Transverse colon (tissue), 4 donors: ENCODE measurements at regions not wholly inside any gene's neighbourhood (a gene's known extent, or its start where the extent isn't known, plus 50 kb on each side); places are given as distances from the start of the nearest gene placed in this dataset.

Experiments used
- CTCF ChIP-seq, 5 experiments: fragments of 200-600 bp in 3 of 5; fragments of 450-650 bp in 2 of 5; sonication (generic) in 3 of 5; IDR thresholded peaks; 1 replicate in 2 of 5; 2 replicates in 3 of 5; pipeline ENCODE4 v1.5.1; 2016 to 2017; ENCODE audit warnings: antibody characterized with exemption in 5 of 5, inconsistent platforms in 3 of 5, mild to moderate bottlenecking in 2 of 5, moderate library complexity in 1 of 5
- POLR2A ChIP-seq: fragments of 450-650 bp; IDR thresholded peaks from one replicate; pipeline ENCODE4 v1.6.1; 2016; ENCODE audit warnings: antibody characterized with exemption, mild to moderate bottlenecking, moderate library complexity
- POLR2AphosphoS5 ChIP-seq, 3 donors: sonication (generic); formaldehyde crosslinking; IDR thresholded peaks; one replicate each; pipeline ENCODE4 v1.6.1; 2016; ENCODE audit warnings: antibody characterized with exemption in 3 of 3

DNA sequence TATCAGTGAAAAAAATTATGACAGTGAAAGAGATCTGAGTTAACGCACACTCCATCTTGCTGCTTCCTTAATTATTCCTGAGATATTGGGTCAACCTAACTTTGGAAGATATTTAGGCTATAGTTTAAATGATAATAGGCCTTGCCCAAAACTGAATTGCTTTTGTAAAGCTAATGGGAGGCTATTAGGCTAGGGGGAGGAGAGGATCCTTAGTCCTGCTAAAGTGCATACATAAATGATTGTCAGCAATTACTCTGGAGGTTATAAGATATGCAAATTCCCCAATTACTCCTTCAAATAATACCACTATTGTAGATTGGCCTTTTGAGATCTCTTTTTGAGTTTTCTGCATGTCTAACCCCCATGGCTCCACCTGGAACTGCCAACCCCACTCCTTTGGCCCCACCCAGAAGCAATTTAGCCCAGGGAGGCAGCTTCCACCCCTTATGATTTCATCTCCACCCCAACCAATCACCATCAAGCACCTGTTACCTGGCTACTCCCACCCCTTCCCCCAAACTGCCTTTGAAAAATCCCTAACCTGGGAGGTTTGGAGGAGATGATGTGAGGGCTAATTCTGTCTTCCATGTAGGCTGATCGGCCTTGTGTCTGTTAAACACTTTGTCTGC is 509.3 kb upstream of the TGFBR2 start:
- TF ChIP-seq CTCF (IDR thresholded peaks at IDR 0.05) (no peak), POLR2A (no peak), POLR2AphosphoS5 (IDR thresholded peaks at IDR 0.05) (no peak)
